ENCODE measurements at regions not wholly inside any gene's neighbourhood (a gene's known extent, or its start where the extent isn't known, plus 50 kb on each side); places are given as distances from the start of the nearest gene placed in this dataset.

GRCh38 chr9:3125602-3126405 is 281.9 kb upstream of the PUM3 start:
- Histone ChIP-seq H4K20me1 (no peaks in the 10 kb centered on the region), H3K27me3 (no peaks in the 10 kb centered on the region), H3K9ac (no peak overlapping the region), H3K36me3 (no peaks in the 10 kb centered on the region), H3K9me3 (no peaks in the 10 kb centered on the region), H3K4me3 (no peak overlapping the region), H3K27ac (no peak overlapping the region), H3K4me2 (no peak overlapping the region), H3K4me1 (no peaks in the 10 kb centered on the region)
- TF ChIP-seq Cebpa-rat (IDR thresholded peaks at IDR 0.05) = no peak

GRCh38 chr9:3124001-3124400 is 280.1 kb upstream of the PUM3 start:
- Histone ChIP-seq H3K4me2 (no peak overlapping the region), H3K9me3 (no peaks in the 10 kb centered on the region), H3K4me3 (no peak overlapping the region), H3K4me1 (no peaks in the 10 kb centered on the region), H3K27me3 (no peaks in the 10 kb centered on the region), H3K36me3 (no peaks in the 10 kb centered on the region), H3K9ac (no peak overlapping the region), H4K20me1 (no peaks in the 10 kb centered on the region), H3K27ac (no peak overlapping the region)
- no peak for TF ChIP-seq Cebpa-rat (IDR thresholded peaks at IDR 0.05)

- no peaks in the 10 kb centered on the region for H4K20me1 ChIP-seq
- H3K27me3 ChIP-seq = no peaks in the 10 kb centered on the region
- H3K27ac ChIP-seq = no peak overlapping the region
- no peak overlapping the region for H3K4me2 ChIP-seq
- H3K4me1 ChIP-seq = no peaks in the 10 kb centered on the region
- H3K9ac ChIP-seq = no peak overlapping the region
- H3K36me3 ChIP-seq = no peaks in the 10 kb centered on the region
- no peak for TF ChIP-seq Cebpa-rat (IDR thresholded peaks at IDR 0.05)
- H3K4me3 ChIP-seq = no peak overlapping the region
- H3K9me3 ChIP-seq = peaks cover 5% of the 10 kb centered on the region
Observed at GRCh38 chr9:3118081-3118480, 274.2 kb upstream of the PUM3 start.

- H3K9me3 ChIP-seq = no peaks in the 10 kb centered on the region
- no peaks in the 10 kb centered on the region for H3K4me1 ChIP-seq
- no peaks in the 10 kb centered on the region for H3K36me3 ChIP-seq
- no peaks in the 10 kb centered on the region for H4K20me1 ChIP-seq
- TF ChIP-seq Cebpa-rat (IDR thresholded peaks at IDR 0.05) = no peak
- H3K9ac ChIP-seq = no peak overlapping the region
- H3K4me3 ChIP-seq = no peak overlapping the region
- H3K27me3 ChIP-seq = no peaks in the 10 kb centered on the region
- H3K27ac ChIP-seq = no peak overlapping the region
- H3K4me2 ChIP-seq = no peak overlapping the region
Observed at GRCh38 chr9:3099646-3100045, 255.8 kb upstream of the PUM3 start.

GRCh38 chr9:3088219-3088618 is 244.3 kb upstream of the PUM3 start:
- no peak overlapping the region for H3K9ac ChIP-seq
- no peaks in the 10 kb centered on the region for H3K9me3 ChIP-seq
- no peaks in the 10 kb centered on the region for H3K36me3 ChIP-seq
- H3K4me2 ChIP-seq = no peak overlapping the region
- no peak for TF ChIP-seq Cebpa-rat (IDR thresholded peaks at IDR 0.05)
- H3K4me3 ChIP-seq = no peak overlapping the region
- no peaks in the 10 kb centered on the region for H3K27me3 ChIP-seq
- no peaks in the 10 kb centered on the region for H4K20me1 ChIP-seq
- no peaks in the 10 kb centered on the region for H3K4me1 ChIP-seq
- H3K27ac ChIP-seq = no peak overlapping the region

- H3K4me3 ChIP-seq = no peak overlapping the region
- H3K4me1 ChIP-seq = no peaks in the 10 kb centered on the region
- no peaks in the 10 kb centered on the region for H3K36me3 ChIP-seq
- TF ChIP-seq Cebpa-rat (IDR thresholded peaks at IDR 0.05) = no peak
- H4K20me1 ChIP-seq = no peaks in the 10 kb centered on the region
- no peaks in the 10 kb centered on the region for H3K27me3 ChIP-seq
- no peak overlapping the region for H3K4me2 ChIP-seq
- H3K9me3 ChIP-seq = no peaks in the 10 kb centered on the region
- H3K27ac ChIP-seq = no peak overlapping the region
- H3K9ac ChIP-seq = no peak overlapping the region
Observed at GRCh38 chr9:3087697-3088096, 243.8 kb upstream of the PUM3 start.

GRCh38 chr9:3080951-3081350 is 237.1 kb upstream of the PUM3 start:
- TF ChIP-seq Cebpa-rat (IDR thresholded peaks at IDR 0.05) = no peak
- Histone ChIP-seq H3K36me3 (no peaks in the 10 kb centered on the region), H3K9me3 (no peaks in the 10 kb centered on the region), H3K9ac (no peak overlapping the region), H3K4me3 (no peak overlapping the region), H3K4me1 (no peaks in the 10 kb centered on the region), H3K27me3 (no peaks in the 10 kb centered on the region), H3K27ac (no peak overlapping the region), H3K4me2 (no peak overlapping the region), H4K20me1 (no peaks in the 10 kb centered on the region)

GRCh38 chr9:3074247-3074646 is 230.4 kb upstream of the PUM3 start:
- H3K4me2 ChIP-seq = no peak overlapping the region
- no peaks in the 10 kb centered on the region for H4K20me1 ChIP-seq

GRCh38 chr9:3066591-3066990 is 222.7 kb upstream of the PUM3 start:
- Histone ChIP-seq H3K4me2 (no peak overlapping the region), H3K27ac (no peak overlapping the region), H3K4me3 (no peak overlapping the region), H3K4me1 (no peaks in the 10 kb centered on the region), H4K20me1 (no peaks in the 10 kb centered on the region), H3K27me3 (no peaks in the 10 kb centered on the region), H3K9ac (no peak overlapping the region), H3K36me3 (no peaks in the 10 kb centered on the region), H3K9me3 (0 out of 2 replicates have a peak, but pooled peaks cover 3% of the 10 kb centered on the region)
- TF ChIP-seq Cebpa-rat (IDR thresholded peaks at IDR 0.05) = no peak

More at GRCh38 chr9:3074247-3074646, 230.4 kb upstream of the PUM3 start:
- H3K4me3 ChIP-seq = no peak overlapping the region
- 0 out of 2 replicates have a peak, but pooled peaks cover 3% of the 10 kb centered on the region for H3K9me3 ChIP-seq
- H3K27ac ChIP-seq = no peak overlapping the region
- no peaks in the 10 kb centered on the region for H3K27me3 ChIP-seq
- H3K4me1 ChIP-seq = no peaks in the 10 kb centered on the region
- H3K9ac ChIP-seq = no peak overlapping the region
- no peak for TF ChIP-seq Cebpa-rat (IDR thresholded peaks at IDR 0.05)
- no peaks in the 10 kb centered on the region for H3K36me3 ChIP-seq

- Histone ChIP-seq H4K20me1 (no peaks in the 10 kb centered on the region), H3K9me3 (no peaks in the 10 kb centered on the region), H3K4me3 (no peak overlapping the region), H3K27ac (no peak overlapping the region), H3K4me2 (no peak overlapping the region), H3K9ac (no peak overlapping the region), H3K36me3 (no peaks in the 10 kb centered on the region), H3K27me3 (no peaks in the 10 kb centered on the region), H3K4me1 (no peaks in the 10 kb centered on the region)
- no peak for TF ChIP-seq Cebpa-rat (IDR thresholded peaks at IDR 0.05)
Observed at GRCh38 chr9:3059781-3060468, 216.0 kb upstream of the PUM3 start.
